ENCODE measurements at regions not wholly inside any gene's neighbourhood (a gene's known extent, or its start where the extent isn't known, plus 50 kb on each side); places are given as distances from the start of the nearest gene placed in this dataset.

- no peak overlapping the region for H3K4me3 ChIP-seq (ENCODE audit: low read length)
- no peak for DNase-seq (ENCODE audit: low read depth)
- TF ChIP-seq CTCF (conservative IDR thresholded peaks at IDR 0.05; ENCODE audit: low read depth, low read length) = no peak
Observed at GRCh38 chr19:31491242-31491641, 142.0 kb upstream of the TSHZ3 start.

GRCh38 chr19:31492050-31492449 is 142.8 kb upstream of the TSHZ3 start:
- H3K4me3 ChIP-seq (ENCODE audit: low read length) = no peak overlapping the region
- DNase-seq (ENCODE audit: low read depth) = no peak
- TF ChIP-seq CTCF (conservative IDR thresholded peaks at IDR 0.05; ENCODE audit: low read depth, low read length) = no peak

- DNase-seq (ENCODE audit: low read depth) = no peak
- no peak overlapping the region for H3K4me3 ChIP-seq (ENCODE audit: low read length)
- TF ChIP-seq CTCF (conservative IDR thresholded peaks at IDR 0.05; ENCODE audit: low read depth, low read length) = no peak
Observed at GRCh38 chr19:31496076-31496475, 146.8 kb upstream of the TSHZ3 start.

GRCh38 chr19:31497709-31498108 is 148.5 kb upstream of the TSHZ3 start:
- no peak for TF ChIP-seq CTCF (conservative IDR thresholded peaks at IDR 0.05; ENCODE audit: low read depth, low read length)
- no peak for DNase-seq (ENCODE audit: low read depth)
- H3K4me3 ChIP-seq (ENCODE audit: low read length) = no peak overlapping the region

GRCh38 chr19:31498781-31499180 is 149.5 kb upstream of the TSHZ3 start:
- no peak for DNase-seq (ENCODE audit: low read depth)
- H3K4me3 ChIP-seq (ENCODE audit: low read length) = no peak overlapping the region
- no peak for TF ChIP-seq CTCF (conservative IDR thresholded peaks at IDR 0.05; ENCODE audit: low read depth, low read length)

- DNase-seq (ENCODE audit: low read depth) = no peak
- no peak for TF ChIP-seq CTCF (conservative IDR thresholded peaks at IDR 0.05; ENCODE audit: low read depth, low read length)
- H3K4me3 ChIP-seq (ENCODE audit: low read length) = no peak overlapping the region
Observed at GRCh38 chr19:31499281-31500196, 150.3 kb upstream of the TSHZ3 start.
